ENCODE measurements at regions not wholly inside any gene's neighbourhood (a gene's known extent, or its start where the extent isn't known, plus 50 kb on each side); places are given as distances from the start of the nearest gene placed in this dataset.

GRCh38 chr7:21373031-21373430 lies 54.9 kb upstream of the SP4 start:
- Mint-ChIP-seq H3K27me3 (no peaks in the 10 kb centered on the region), H3K9me3 (peaks cover 19% of the 10 kb centered on the region), H3K4me3 (no peak overlapping the region), H3K27ac (no peak overlapping the region), H3K4me1 (peaks cover 15% of the 10 kb centered on the region), H3K36me3 (ENCODE audit: low read depth) (peaks cover 31% of the 10 kb centered on the region)
- no peak for DNase-seq
- ChIA-PET CTCF (no interaction called here), POLR2A (no interaction called here)

- Mint-ChIP-seq H3K4me1 (peaks cover 12% of the 10 kb centered on the region), H3K9me3 (peaks cover 24% of the 10 kb centered on the region), H3K4me3 (no peak overlapping the region), H3K27me3 (no peaks in the 10 kb centered on the region), H3K36me3 (ENCODE audit: low read depth) (peaks cover 32% of the 10 kb centered on the region), H3K27ac (no peak overlapping the region)
- no peak for DNase-seq
- POLR2A ChIA-PET: interaction anchor here (0.7 to 1.3 kb wide), 2 partner anchors 53 to 64 kb away, joined by 3 to 4 read pairs; no protein-coding TSS in a partner anchor
- CTCF ChIA-PET: no interaction called here
These were observed 53.7 kb upstream of the SP4 start for GRCh38 chr7:21374134-21374533.

GRCh38 chr7:21377545-21377944 lies 50.3 kb upstream of the SP4 start:
- ChIA-PET POLR2A (interaction anchor here (1.0 kb wide), 1 partner anchor 16 kb away, joined by 4 read pairs; no protein-coding TSS in a partner anchor), CTCF (no interaction called here)
- Mint-ChIP-seq H3K4me3 (no peak overlapping the region), H3K9me3 (peaks cover 30% of the 10 kb centered on the region), H3K27me3 (no peaks in the 10 kb centered on the region), H3K4me1 (peaks cover 13% of the 10 kb centered on the region), H3K36me3 (ENCODE audit: low read depth) (peaks cover 43% of the 10 kb centered on the region), H3K27ac (no peak overlapping the region)
- no peak for DNase-seq

All from activated CD4-positive, alpha-beta memory T cell treated with anti-CD3 and anti-CD28 coated beads, Interleukin-2, amount 10 ng/mL, durations not matched to agents 7 days and 5 days (primary cell).